Upper lobe of left lung (tissue), 6 donors: ENCODE measurements at regions not wholly inside any gene's neighbourhood (a gene's known extent, or its start where the extent isn't known, plus 50 kb on each side); places are given as distances from the start of the nearest gene placed in this dataset.

Experiments used
- ATAC-seq, 2 donors: fragments of 200-7000 bp; cut with Tn5 transposase; one replicate each; pipeline ENCODE4 v1.9.1; 2022; ENCODE audit warnings: mild to moderate bottlenecking in 2 of 2, moderate library complexity in 2 of 2; ENCODE audit not compliant: low FRiP score in 2 of 2
- DNase-seq, 2 donors: peaks; one replicate each; pipeline ENCODE4 v3.0.0-alpha.2; 2019 to 2020
- H3K27ac ChIP-seq, 4 donors: fragments of 200-600 bp; sonication (generic); one replicate each; pipeline ENCODE4 v1.5.1; 2016 to 2019
- H3K27me3 ChIP-seq, 4 donors: fragments of 200-600 bp; sonication (generic); one replicate each; pipeline ENCODE4 v1.5.1; 2017 to 2019
- H3K36me3 ChIP-seq, 4 donors: fragments of 200-600 bp; sonication (generic); one replicate each; pipeline ENCODE4 v1.5.1; 2016 to 2019
- H3K4me1 ChIP-seq, 4 donors: fragments of 200-600 bp; sonication (generic); one replicate each; pipeline ENCODE4 v1.5.1; 2018 to 2019
- H3K4me3 ChIP-seq, 4 donors: fragments of 200-600 bp; sonication (generic); one replicate each; pipeline ENCODE4 v1.5.1; 2017 to 2019; ENCODE audit warnings: mild to moderate bottlenecking in 2 of 4, moderate library complexity in 1 of 4
- H3K9me3 ChIP-seq, 4 donors: fragments of 200-600 bp; sonication (generic); one replicate each; pipeline ENCODE4 v1.5.1; 2018 to 2019
- CTCF ChIP-seq, 6 experiments: fragments of 450-650 bp in 4 of 6; fragments of 200-600 bp in 2 of 6; sonication (generic) in 2 of 6; IDR thresholded peaks; one replicate each; pipeline ENCODE4 v1.5.1; 2016 to 2019; ENCODE audit warnings: antibody characterized with exemption in 6 of 6
- EP300 ChIP-seq, 4 donors: sonication (generic); formaldehyde crosslinking; IDR thresholded peaks; one replicate each; pipeline ENCODE4 v1.5.1; 2017; ENCODE audit warnings: antibody characterized with exemption in 4 of 4, control low read depth in 2 of 4
- POLR2A ChIP-seq, 4 donors: fragments of 450-650 bp; IDR thresholded peaks; one replicate each; pipeline ENCODE4 v1.5.1; 2016 to 2017; ENCODE audit warnings: antibody characterized with exemption in 4 of 4, mild to moderate bottlenecking in 2 of 4
- POLR2AphosphoS5 ChIP-seq, 2 donors: sonication (generic); formaldehyde crosslinking; IDR thresholded peaks; one replicate each; pipeline ENCODE4 v1.5.1; 2017; ENCODE audit warnings: antibody characterized with exemption in 2 of 2
- WGBS, 2 donors: methylation state at CpG; one replicate each; pipeline ENCODE4 v1.1.5; 2017 to 2018; 5-methylcytosine and 5-hydroxymethylcytosine counted together
- donor health status: DM: no; HTN: no; CAD: no; lungs with moderate emphysema.
- donor health status: DM: no; HTN: yes; CAD: no; lungs with severe emphysema.

- Histone ChIP-seq H3K9me3 (no peaks in the 10 kb centered on the region), H3K36me3 (no peaks in the 10 kb centered on the region), H3K4me1 (no peaks in the 10 kb centered on the region), H3K27ac (no peak overlapping the region), H3K4me3 (no peak overlapping the region), H3K27me3 (no peaks in the 10 kb centered on the region)
- DNase-seq = no peak
- TF ChIP-seq POLR2AphosphoS5 (IDR thresholded peaks at IDR 0.05) (no peak), EP300 (IDR thresholded peaks at IDR 0.05) (no peak), CTCF (IDR thresholded peaks at IDR 0.05) (no peak), POLR2A (IDR thresholded peaks at IDR 0.05) (no peak)
- whole genome bisulfite sequencing, 2 donors = 71 to 79% methylated on average over 3 of the region's 3 CpGs
- ATAC-seq = no peak
Measured at GRCh38 chr13:106958621-106959048, 390.7 kb upstream of the ARGLU1 start.

- Histone ChIP-seq H3K4me1 (no peaks in the 10 kb centered on the region), H3K27me3 (no peaks in the 10 kb centered on the region), H3K27ac (no peak overlapping the region), H3K9me3 (no peaks in the 10 kb centered on the region), H3K36me3 (no peaks in the 10 kb centered on the region), H3K4me3 (no peak overlapping the region)
- TF ChIP-seq POLR2AphosphoS5 (IDR thresholded peaks at IDR 0.05) (no peak), POLR2A (IDR thresholded peaks at IDR 0.05) (no peak), CTCF (IDR thresholded peaks at IDR 0.05) (no peak), EP300 (IDR thresholded peaks at IDR 0.05) (no peak)
- DNase-seq = no peak
- no peak for ATAC-seq
- 86 to 91% methylated on average over 3 of the region's 3 CpGs for WGBS, 2 donors
Measured at GRCh38 chr13:106942563-106942962, 374.6 kb upstream of the ARGLU1 start.

- Histone ChIP-seq H3K27ac (no peak overlapping the region), H3K4me1 (no peaks in the 10 kb centered on the region), H3K4me3 (no peak overlapping the region), H3K36me3 (no peaks in the 10 kb centered on the region), H3K27me3 (no peaks in the 10 kb centered on the region), H3K9me3 (no peaks in the 10 kb centered on the region)
- 91 to 96% methylated on average over 8 of the region's 8 CpGs for WGBS, 2 donors
- no peak for ATAC-seq
- DNase-seq = no peak
- no peak for TF ChIP-seq POLR2AphosphoS5 (IDR thresholded peaks at IDR 0.05)
- TF ChIP-seq EP300 (IDR thresholded peaks at IDR 0.05) = no peak
- TF ChIP-seq CTCF (IDR thresholded peaks at IDR 0.05) = no peak
- TF ChIP-seq POLR2A (IDR thresholded peaks at IDR 0.05) = no peak
Measured at GRCh38 chr13:106941779-106942178, 373.8 kb upstream of the ARGLU1 start.

GRCh38 chr13:106927421-106927820 lies 359.5 kb upstream of the ARGLU1 start:
- Histone ChIP-seq H3K4me1 (no peaks in the 10 kb centered on the region), H3K9me3 (no peaks in the 10 kb centered on the region), H3K4me3 (no peak overlapping the region), H3K36me3 (no peaks in the 10 kb centered on the region), H3K27ac (no peak overlapping the region), H3K27me3 (no peaks in the 10 kb centered on the region)
- DNase-seq = no peak
- no peak for TF ChIP-seq POLR2AphosphoS5 (IDR thresholded peaks at IDR 0.05)
- no peak for TF ChIP-seq EP300 (IDR thresholded peaks at IDR 0.05)
- no peak for TF ChIP-seq POLR2A (IDR thresholded peaks at IDR 0.05)
- TF ChIP-seq CTCF (IDR thresholded peaks at IDR 0.05) = no peak
- no peak for ATAC-seq
- WGBS, 2 donors = 88 to 89% methylated on average over 1 of the region's 1 CpG

GRCh38 chr13:106922384-106922783 lies 354.4 kb upstream of the ARGLU1 start:
- Histone ChIP-seq H3K36me3 (no peaks in the 10 kb centered on the region), H3K27me3 (no peaks in the 10 kb centered on the region), H3K9me3 (no peaks in the 10 kb centered on the region), H3K4me3 (no peak overlapping the region), H3K27ac (no peak overlapping the region), H3K4me1 (peaks cover under 1 to 16% (median 10%) of the 10 kb centered on the region in 4 donors)
- DNase-seq (no peak), ATAC-seq (no peak)
- TF ChIP-seq CTCF (IDR thresholded peaks at IDR 0.05) (no peak), POLR2A (IDR thresholded peaks at IDR 0.05) (no peak), EP300 (IDR thresholded peaks at IDR 0.05) (no peak), POLR2AphosphoS5 (IDR thresholded peaks at IDR 0.05) (no peak)
- WGBS, 2 donors = 84 to 90% methylated on average over 6 of the region's 6 CpGs
